GM19463 (cell line): ENCODE measurements at regions not wholly inside any gene's neighbourhood (a gene's known extent, or its start where the extent isn't known, plus 50 kb on each side); places are given as distances from the start of the nearest gene placed in this dataset.
"Not testable (repeated sequence)": the region's sequence is repeated elsewhere in the genome, so short reads cannot be mapped to it uniquely, and the experiment has no call there.

ENCODE experiments used
- ATAC-seq: cut with Tn5 transposase; IDR thresholded peaks from one replicate; pipeline ENCODE4 v1.9.1; 2021; ENCODE audit warnings: mild to moderate bottlenecking, moderate library complexity; ENCODE audit not compliant: unreplicated experiment

GRCh38 chr3:135393159-135393558 lies 572.4 kb upstream of the PPP2R3A start:
- ATAC-seq, result no peak

DNA sequence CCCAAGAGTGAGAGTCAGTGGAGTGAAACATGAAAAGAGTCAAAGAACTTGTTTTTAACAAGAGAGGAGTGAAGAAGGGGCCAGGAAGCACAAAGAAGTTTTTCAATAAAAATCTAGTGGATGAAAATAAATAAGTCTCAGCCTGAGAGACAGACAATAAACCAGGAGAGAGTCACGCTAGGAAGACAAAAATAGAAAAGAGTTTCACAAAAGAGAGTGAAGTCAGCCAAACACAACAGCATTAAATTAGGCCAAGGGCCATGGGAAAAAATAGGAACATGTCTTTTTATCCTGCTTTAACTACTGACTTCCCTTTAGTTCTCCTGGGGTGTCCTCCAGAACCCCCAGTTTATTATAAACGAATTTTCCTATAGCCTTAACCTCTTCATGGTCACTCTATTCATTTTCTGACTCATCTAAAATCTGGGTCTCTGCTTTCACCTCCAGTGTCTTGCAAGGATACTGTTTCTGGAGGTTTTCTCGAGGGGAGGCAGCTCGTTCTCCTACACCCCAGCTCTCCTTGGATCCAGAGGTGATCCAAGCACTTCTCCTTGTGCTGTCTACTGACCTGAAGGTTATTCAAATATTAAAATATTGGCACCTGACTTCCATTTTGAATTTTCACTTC lies 571.5 kb upstream of the PPP2R3A start:
- ATAC-seq, result no peak

GRCh38 chr3:135412475-135412874 lies 553.1 kb upstream of the PPP2R3A start:
- ATAC-seq, result no peak

DNA sequence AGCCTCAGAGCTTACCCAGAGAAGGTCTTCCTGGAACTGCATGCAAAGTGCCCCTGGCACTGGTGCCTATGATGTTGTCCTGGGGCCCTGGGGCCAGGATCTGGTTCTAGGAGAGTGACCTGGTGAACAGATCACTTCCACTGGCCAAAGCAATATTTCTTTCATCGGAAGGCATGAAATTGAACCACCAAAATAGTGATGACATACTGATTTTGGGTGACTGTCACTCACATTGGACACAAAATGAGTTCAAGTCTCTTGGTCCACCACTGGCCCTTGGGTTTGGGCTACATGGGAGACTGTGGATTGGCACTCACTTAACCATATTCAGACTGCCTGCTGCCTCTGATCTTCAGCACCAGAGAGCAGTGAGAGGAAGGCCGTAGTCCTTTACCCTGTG lies 549.3 kb upstream of the PPP2R3A start:
- ATAC-seq, result no peak

DNA sequence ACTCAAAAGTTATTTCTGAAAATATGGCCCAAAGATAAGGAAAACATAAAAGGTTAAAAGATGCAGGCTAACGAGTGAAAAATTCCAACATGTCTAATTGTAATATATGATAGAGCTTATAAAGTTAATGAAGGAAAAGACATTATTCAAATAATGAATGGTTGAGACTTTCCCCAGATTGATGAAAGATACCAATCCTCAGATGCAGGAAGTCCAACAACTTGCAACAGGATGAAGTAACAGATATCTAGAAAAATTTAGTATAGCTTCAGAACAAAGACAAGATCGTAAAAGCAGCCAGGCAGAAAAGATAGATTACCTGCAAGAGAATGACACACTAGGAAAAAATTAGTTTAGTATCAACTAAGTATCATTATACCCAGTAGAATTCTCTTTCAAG lies 546.4 kb upstream of the PPP2R3A start:
- no peak for ATAC-seq

GRCh38 chr3:135426508-135426907 lies 539.0 kb upstream of the PPP2R3A start:
- no peak for ATAC-seq

- ATAC-seq, result no peak
Measured at GRCh38 chr3:135432402-135432801, 533.1 kb upstream of the PPP2R3A start.

GRCh38 chr3:135438889-135439597 lies 526.5 kb upstream of the PPP2R3A start:
- not testable (repeated sequence) for ATAC-seq

DNA sequence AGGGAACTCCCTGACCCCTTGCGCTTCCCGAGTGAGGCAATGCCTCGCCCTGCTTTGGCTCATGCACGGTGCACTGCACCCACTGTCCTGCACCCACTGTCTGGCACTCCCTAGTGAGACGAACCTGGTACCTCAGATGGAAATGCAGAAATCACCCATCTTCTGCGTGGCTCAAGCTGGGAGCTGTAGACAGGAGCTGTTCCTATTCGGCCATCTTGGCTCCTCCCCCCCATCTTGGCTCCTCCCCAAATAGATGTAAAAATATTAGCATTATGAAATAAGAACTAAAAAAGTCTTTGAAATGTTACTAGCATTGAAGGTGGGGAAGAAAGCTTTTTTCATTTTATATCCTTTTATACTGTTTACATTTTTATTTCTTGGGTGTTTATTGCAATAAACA lies 525.9 kb upstream of the PPP2R3A start:
- not testable (repeated sequence) for ATAC-seq

DNA sequence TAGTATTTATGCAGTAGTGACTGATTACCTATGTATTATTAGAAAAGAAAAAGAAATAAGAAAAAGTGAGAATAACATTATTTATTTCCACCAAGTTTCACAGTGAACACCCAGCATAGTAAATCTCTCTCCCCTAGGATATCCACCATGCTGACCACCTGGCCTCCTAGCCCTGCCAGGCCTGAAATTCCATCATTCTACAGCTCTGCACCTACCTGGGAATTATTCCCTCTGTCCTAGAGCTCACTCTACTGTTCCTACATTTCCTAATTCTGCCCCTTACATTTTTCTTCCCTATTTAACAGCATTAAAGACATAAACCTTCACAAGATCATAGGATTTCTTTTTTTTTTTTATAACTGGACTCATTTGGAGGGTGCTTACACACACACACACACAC lies 525.3 kb upstream of the PPP2R3A start:
- no peak for ATAC-seq

- no peak for ATAC-seq
Measured at GRCh38 chr3:135440746-135441145, 524.8 kb upstream of the PPP2R3A start.

DNA sequence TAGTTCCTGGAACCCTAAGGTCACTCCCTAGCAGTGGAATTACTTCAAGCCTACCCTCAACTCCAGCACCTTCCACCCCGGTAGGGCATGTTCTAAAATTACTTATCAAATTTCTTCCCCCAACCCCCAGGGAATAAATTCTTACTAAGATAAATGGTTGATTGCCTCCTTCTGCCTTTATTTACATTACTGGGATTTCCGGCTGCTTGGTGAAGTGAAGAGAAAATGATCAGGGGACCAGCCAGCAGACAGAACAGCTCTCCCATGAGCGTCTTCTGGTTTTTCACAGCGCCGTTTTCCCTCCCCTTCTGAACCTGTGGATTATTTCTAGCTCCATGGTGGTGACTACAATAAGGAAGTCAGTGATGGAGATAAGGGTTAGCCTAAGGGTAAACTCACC lies 521.5 kb upstream of the PPP2R3A start:
- ATAC-seq, result no peak

DNA sequence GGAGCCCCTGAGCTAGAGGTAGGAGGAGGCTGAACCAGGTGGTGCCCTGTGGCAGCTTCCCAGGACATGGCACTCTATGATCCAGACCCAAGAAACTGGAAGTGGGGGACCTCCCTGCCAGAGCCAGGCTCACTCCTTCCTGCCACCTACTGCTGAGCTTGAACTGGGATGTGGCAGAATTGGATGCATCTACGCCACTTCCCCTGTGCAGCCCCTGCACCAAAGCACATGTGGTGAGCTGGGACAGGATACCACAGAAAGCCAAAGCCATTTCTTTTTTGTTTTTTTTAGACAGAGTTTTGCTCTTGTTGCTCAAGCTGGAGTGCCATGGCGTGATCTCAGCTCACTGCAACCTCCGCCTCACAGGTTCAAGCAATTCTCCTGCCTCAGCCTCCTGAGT lies 518.0 kb upstream of the PPP2R3A start:
- no peak for ATAC-seq

GRCh38 chr3:135448520-135448919 lies 517.0 kb upstream of the PPP2R3A start:
- ATAC-seq, result no peak

DNA sequence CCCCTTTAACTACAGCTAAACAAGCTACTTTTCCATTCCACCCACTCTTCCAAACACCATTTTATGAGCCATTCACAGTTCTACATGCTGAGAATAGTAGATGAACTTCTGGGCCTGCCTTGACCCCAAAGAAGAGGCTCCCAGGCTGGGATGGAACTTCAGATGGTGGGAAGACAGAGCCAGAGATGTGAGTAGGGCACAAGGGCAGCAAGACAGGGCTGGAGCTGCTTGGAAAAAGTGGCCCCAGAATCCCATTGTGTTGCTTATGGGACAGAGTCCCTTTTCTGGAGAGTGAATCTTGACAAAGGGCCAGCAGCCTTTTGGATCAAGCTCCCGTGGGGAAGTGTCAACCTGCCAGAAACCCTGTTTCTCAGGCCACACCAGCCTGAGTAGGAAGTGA lies 516.5 kb upstream of the PPP2R3A start:
- ATAC-seq, result no peak

DNA sequence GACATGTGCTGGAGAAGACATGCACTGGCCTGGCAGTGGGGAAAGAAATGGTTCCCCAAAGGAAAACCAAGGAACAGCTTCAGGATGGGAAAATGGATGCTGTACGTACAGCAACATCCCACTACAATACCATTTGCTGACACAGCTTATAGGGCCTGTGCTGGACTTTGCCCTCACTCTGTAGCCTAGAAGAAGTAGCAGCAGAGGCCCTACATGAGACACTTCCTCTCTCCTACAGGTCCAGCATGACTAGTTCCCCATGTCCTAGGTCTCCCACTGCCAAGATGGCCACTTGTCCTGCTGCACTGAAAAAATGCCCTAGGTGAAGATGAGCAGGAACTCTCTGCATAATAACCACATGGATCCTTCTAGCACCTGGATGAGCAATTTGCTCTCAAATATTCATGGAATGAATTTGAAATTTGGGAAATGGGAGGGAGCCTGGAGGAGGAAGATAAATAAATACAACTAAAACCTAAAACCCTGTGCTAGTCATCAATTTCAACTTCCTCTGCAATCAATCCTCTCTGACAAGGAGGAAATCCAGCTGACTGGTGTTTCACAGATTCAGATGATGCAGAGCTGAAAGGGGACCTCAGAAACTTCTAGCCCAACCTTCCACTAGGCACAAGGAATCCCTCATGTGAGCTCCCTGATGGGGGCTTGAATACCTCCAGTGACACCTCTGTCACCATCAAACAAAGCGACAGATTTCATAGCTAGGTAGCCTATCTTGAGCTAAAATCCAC lies 514.3 kb upstream of the PPP2R3A start:
- no peak for ATAC-seq

DNA sequence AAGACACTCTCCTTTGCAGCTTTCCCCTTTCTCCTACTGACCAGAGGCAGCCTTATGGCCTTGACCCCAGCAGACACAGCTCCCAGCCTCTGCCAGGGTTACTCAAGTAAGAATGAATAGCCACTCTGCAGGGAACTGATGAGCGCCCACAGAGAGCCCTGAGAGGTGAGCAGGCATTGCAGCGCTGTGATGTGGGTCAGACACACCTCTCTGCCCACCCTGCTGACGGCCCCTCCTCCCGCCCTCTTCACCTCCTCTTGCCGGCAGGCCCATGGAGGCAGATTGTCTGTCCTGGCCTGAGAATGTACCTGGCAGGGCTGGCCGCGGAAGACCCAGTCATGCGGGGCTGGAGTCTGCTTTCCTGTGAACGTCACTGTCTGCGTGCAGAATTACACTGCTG lies 512.6 kb upstream of the PPP2R3A start:
- ATAC-seq, result no peak

GRCh38 chr3:135453326-135453725 lies 512.2 kb upstream of the PPP2R3A start:
- ATAC-seq, result no peak

DNA sequence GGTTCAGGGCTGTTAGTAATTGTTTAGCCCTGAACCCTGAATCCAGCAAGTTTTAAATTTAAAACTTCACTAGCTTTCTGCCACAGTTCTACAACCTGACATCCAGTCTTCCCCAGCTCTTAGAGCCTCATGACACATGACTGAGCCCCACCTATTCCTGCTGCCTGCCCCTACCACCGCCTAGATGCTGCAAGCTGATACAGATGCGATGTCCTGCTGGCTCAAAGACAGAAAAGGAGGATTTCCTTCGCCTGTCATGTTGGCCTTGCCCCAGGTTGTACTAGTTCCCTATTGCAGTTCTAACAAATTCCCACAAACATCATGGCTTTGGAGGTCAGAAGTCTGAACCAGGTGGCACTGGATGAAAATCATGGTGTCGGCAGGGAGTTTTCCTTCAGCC lies 510.6 kb upstream of the PPP2R3A start:
- no peak for ATAC-seq

- ATAC-seq, result no peak
Measured at GRCh38 chr3:135456108-135456790, 509.3 kb upstream of the PPP2R3A start.

DNA sequence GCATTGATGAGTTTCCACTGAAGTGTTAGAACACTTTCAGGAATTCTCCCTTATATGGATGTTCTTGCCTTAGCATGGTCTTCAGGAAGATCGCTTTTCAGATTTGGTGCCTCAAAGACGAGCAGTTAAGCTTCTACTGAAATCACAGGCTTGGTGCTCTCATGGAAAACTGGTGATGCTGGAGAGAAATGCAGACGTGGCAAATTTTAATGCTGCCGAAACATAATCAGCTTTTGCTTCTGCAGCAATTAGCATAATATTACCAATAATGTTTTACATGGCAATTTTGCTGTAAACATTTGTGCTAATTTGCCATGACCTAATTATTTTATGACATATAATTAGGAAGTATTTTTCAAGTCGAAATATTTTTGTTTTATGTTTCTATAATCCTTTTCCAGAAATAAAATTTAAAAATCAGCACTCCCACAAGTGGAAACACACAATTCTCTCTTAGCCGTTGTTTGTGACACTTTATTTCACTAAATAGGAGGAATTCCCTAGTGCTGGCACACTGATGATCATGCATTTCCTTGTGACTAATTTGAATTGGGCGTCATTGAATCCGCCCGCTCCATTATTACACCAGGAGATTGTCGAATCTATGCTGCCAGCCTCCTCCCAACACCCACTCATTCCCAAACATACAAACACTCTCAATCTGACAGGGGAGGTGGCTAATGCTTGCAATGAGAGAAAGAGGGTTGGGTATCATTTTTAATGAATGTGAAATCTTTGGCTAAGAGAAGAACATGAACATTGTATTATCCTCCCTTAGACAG lies 506.8 kb upstream of the PPP2R3A start:
- no peak for ATAC-seq
